IMR-90 (cell line): ENCODE measurements at regions not wholly inside any gene's neighbourhood (a gene's known extent, or its start where the extent isn't known, plus 50 kb on each side); places are given as distances from the start of the nearest gene placed in this dataset.

Source experiments
- ATAC-seq: fragments of 200-7000 bp; cut with Tn5 transposase; 2 replicates; pipeline ENCODE4 v1.9.1; 2020; ENCODE audit warnings: low read depth, mild to moderate bottlenecking, moderate library complexity
- BruUV-seq: library from RNA; stranded (reverse); fragments of 400-500 nt; replicated peaks from 2 replicates; lab custom pipeline; 2021; lab: Mats Ljungman, UMichigan
- CTCF ChIA-PET: fragments of 300-600 bp; formaldehyde crosslinking; extraction: SDS; loops from one replicate; lab custom pipeline; 2021; ENCODE audit warnings: antibody characterized with exemption; lab: Yijun Ruan, JAX
- POLR2A ChIA-PET: fragments of 300-600 bp; sonication (Branson Sonifier 250); formaldehyde crosslinking; loops from one replicate; lab custom pipeline; 2022; ENCODE audit warnings: antibody characterized with exemption; ENCODE audit not compliant: unreplicated experiment; lab: Charles Lee
- DNase-seq: peaks from one replicate; pipeline ENCODE4 v3.0.0; 2013
- H2AFZ ChIP-seq: replicated peaks from 2 replicates; pipeline ENCODE3; 2013; ENCODE audit warnings: low read length, mild to moderate bottlenecking; ENCODE audit not compliant: poor library complexity
- H2AK5ac ChIP-seq: 2 replicates; pipeline ENCODE4 v1.6.1; 2013; ENCODE audit warnings: low read depth, low read length, inconsistent platforms
- H2AK9ac ChIP-seq: replicated peaks from 2 replicates; pipeline ENCODE3; 2013; ENCODE audit warnings: mild to moderate bottlenecking, low read depth, low read length, moderate library complexity; ENCODE audit not compliant: poor library complexity
- H2BK120ac ChIP-seq: 2 replicates; pipeline ENCODE4 v1.6.1; 2013; ENCODE audit warnings: low read depth, low read length, inconsistent platforms
- H2BK15ac ChIP-seq: 3 replicates; pipeline ENCODE4 v1.6.1; 2013; ENCODE audit warnings: low read depth, low read length, inconsistent platforms
- H2BK20ac ChIP-seq: 2 replicates; pipeline ENCODE4 v1.6.1; 2013; ENCODE audit warnings: low read depth, mild to moderate bottlenecking, inconsistent platforms, low read length, moderate library complexity
- H2BK5ac ChIP-seq: 2 replicates; pipeline ENCODE4 v1.6.1; 2013; ENCODE audit warnings: mild to moderate bottlenecking, low read depth, low read length, inconsistent platforms; ENCODE audit not compliant: poor library complexity, severe bottlenecking
- H3K14ac ChIP-seq: replicated peaks from 2 replicates; pipeline ENCODE4 v1.6.1; 2013; ENCODE audit warnings: low read depth, low read length, inconsistent platforms
- H3K18ac ChIP-seq: 2 replicates; pipeline ENCODE4 v1.6.1; 2013; ENCODE audit warnings: low read depth, low read length, control low read depth
- H3K23ac ChIP-seq: 2 replicates; pipeline ENCODE4 v1.6.1; 2013; ENCODE audit warnings: low read depth, low read length, inconsistent platforms
- H3K27ac ChIP-seq: 2 replicates; pipeline ENCODE4 v1.5.1; 2013; ENCODE audit warnings: mild to moderate bottlenecking, control low read depth, low read length; ENCODE audit not compliant: insufficient read depth
- H3K27me3 ChIP-seq: 2 replicates; pipeline ENCODE4 v1.6.1; 2013; ENCODE audit warnings: low read length; ENCODE audit not compliant: control insufficient read depth, insufficient read depth
- H3K36me3 ChIP-seq: 2 replicates; pipeline ENCODE4 v1.6.1; 2013; ENCODE audit warnings: low read length, mixed read lengths; ENCODE audit not compliant: control insufficient read depth, insufficient read depth
- H3K4ac ChIP-seq: 2 replicates; pipeline ENCODE4 v1.6.1; 2013; ENCODE audit warnings: low read depth, low read length, inconsistent platforms
- H3K4me1 ChIP-seq: 2 replicates; pipeline ENCODE4 v1.6.1; 2013; ENCODE audit warnings: low read length, mixed read lengths; ENCODE audit not compliant: control insufficient read depth, insufficient read depth
- H3K4me2 ChIP-seq: 2 replicates; pipeline ENCODE4 v1.6.1; 2013; ENCODE audit warnings: low read depth, mild to moderate bottlenecking, control low read depth, low read length, moderate library complexity
- H3K4me3 ChIP-seq: 2 replicates; pipeline ENCODE4 v1.5.1; 2013; ENCODE audit warnings: low read depth, mild to moderate bottlenecking, control low read depth, low read length, moderate library complexity; ENCODE audit not compliant: insufficient read depth
- H3K56ac ChIP-seq: 2 replicates; pipeline ENCODE4 v1.6.1; 2013; ENCODE audit warnings: low read length, inconsistent platforms; ENCODE audit not compliant: insufficient read depth; ENCODE audit errors: extremely low read depth
- H3K79me1 ChIP-seq, 2 experiments: 2 replicates each; pipeline ENCODE4 v1.6.1; 2013; ENCODE audit warnings: low read length in 2 of 2, inconsistent platforms in 1 of 2, low read depth in 1 of 2
- H3K9ac ChIP-seq: 2 replicates; pipeline ENCODE4 v1.6.1; 2013; ENCODE audit warnings: low read depth, low read length, control low read depth
- H3K9me1 ChIP-seq: 2 replicates; pipeline ENCODE4 v1.6.1; 2013; ENCODE audit warnings: low read length, inconsistent platforms; ENCODE audit not compliant: insufficient read depth
- H3K9me3 ChIP-seq: 2 replicates; pipeline ENCODE4 v1.6.1; 2013; ENCODE audit warnings: low read length; ENCODE audit not compliant: control insufficient read depth, insufficient read depth
- H4K20me1 ChIP-seq: 2 replicates; pipeline ENCODE4 v1.6.1; 2013; ENCODE audit warnings: low read length, inconsistent platforms; ENCODE audit not compliant: insufficient read depth
- H4K5ac ChIP-seq: 2 replicates; pipeline ENCODE4 v1.6.1; 2013; ENCODE audit warnings: mild to moderate bottlenecking, low read depth, low read length, control low read depth
- H4K8ac ChIP-seq, 2 experiments: 2 replicates each; pipeline ENCODE4 v1.6.1; 2013; ENCODE audit warnings: low read depth in 2 of 2, low read length in 2 of 2, control low read depth in 1 of 2, inconsistent platforms in 1 of 2
- H4K91ac ChIP-seq: 2 replicates; pipeline ENCODE4 v1.6.1; 2013; ENCODE audit warnings: low read depth, low read length, inconsistent platforms; ENCODE audit not compliant: insufficient read depth
- BHLHE40 ChIP-seq: fragments of 150-350 bp; IDR thresholded peaks from 2 replicates; pipeline ENCODE4 v1.6.1; 2016; ENCODE audit warnings: mild to moderate bottlenecking, low read depth, low read length
- CEBPB ChIP-seq: IDR thresholded peaks from 2 replicates; pipeline ENCODE4 v1.6.1; 2012; ENCODE audit warnings: low read depth, low read length, improper control_type of control experiment
- CHD1 ChIP-seq: IDR thresholded peaks from 2 replicates; pipeline ENCODE4 v1.6.1; 2012; ENCODE audit warnings: low read depth, low read length, improper control_type of control experiment
- CTCF ChIP-seq: conservative IDR thresholded peaks from 2 replicates; pipeline ENCODE4 v1.5.1; 2012; ENCODE audit warnings: mild to moderate bottlenecking, low read depth, low read length, improper control_type of control experiment
- ELK1 ChIP-seq: fragments of 150-350 bp; IDR thresholded peaks from 2 replicates; pipeline ENCODE4 v1.6.1; 2016; ENCODE audit warnings: low read depth, mild to moderate bottlenecking, low read length, moderate library complexity, borderline replicate concordance
- FOS ChIP-seq: fragments of 150-350 bp; IDR thresholded peaks from 2 replicates; pipeline ENCODE4 v1.6.1; 2016; ENCODE audit warnings: low read depth, low read length
- MAZ ChIP-seq: IDR thresholded peaks from 2 replicates; pipeline ENCODE4 v1.6.1; 2012; ENCODE audit warnings: low read depth, mild to moderate bottlenecking, low read length, improper control_type of control experiment, moderate library complexity, borderline replicate concordance
- RAD21 ChIP-seq: IDR thresholded peaks from 2 replicates; pipeline ENCODE4 v1.6.1; 2012; ENCODE audit warnings: low read length, improper control_type of control experiment
- RCOR1 ChIP-seq: IDR thresholded peaks from 2 replicates; pipeline ENCODE4 v1.6.1; 2012; ENCODE audit warnings: mild to moderate bottlenecking, low read length, improper control_type of control experiment; ENCODE audit not compliant: insufficient replicate concordance
- RFX5 ChIP-seq: IDR thresholded peaks from 2 replicates; pipeline ENCODE4 v1.8.0; 2012; ENCODE audit warnings: low read depth, mild to moderate bottlenecking, low read length, moderate library complexity
- SMC3 ChIP-seq: fragments of 150-350 bp; IDR thresholded peaks from 2 replicates; pipeline ENCODE4 v1.6.1; 2016; ENCODE audit warnings: low read depth, mild to moderate bottlenecking, antibody characterized with exemption, low read length, moderate library complexity
- WGBS, 2 experiments: methylation state at CpG; one replicate each; pipeline versions ENCODE4 v1.1.5 to v1.1.7; 2013; ENCODE audit warnings: missing lambda C conversion rate in 2 of 2; ENCODE audit not compliant: insufficient read length in 1 of 2; ENCODE audit errors: extremely low coverage in 2 of 2; 5-methylcytosine and 5-hydroxymethylcytosine counted together
- dilution Hi-C: fragments of 300-500 bp; cut with HindIII; formaldehyde crosslinking; loops from one replicate; pipeline ENCODE4 v1.14.3; 2018; ENCODE audit warnings: low sequenced_read_pairs; ENCODE audit not compliant: unreplicated experiment
- in situ Hi-C: fragments of 300-500 bp; cut with MboI; formaldehyde crosslinking; loops from 3 replicates; pipeline ENCODE4 v1.14.3; 2019; ENCODE audit warnings: low sequenced_read_pairs, inconsistent platforms, mixed read lengths
- intact Hi-C: fragments of 100-400 bp; cut with micrococcal nuclease; formaldehyde crosslinking; loops from 2 replicates; pipeline ENCODE4 v1.10.0; 2022

GRCh38 chr14:48243900-48244299, 568.5 kb upstream of the MDGA2 start:
- dilution Hi-C loops, result no loop called here
- H3K9me1 ChIP-seq, result no peaks in the 10 kb centered on the region
- intact Hi-C loops, result no loop called here

More at GRCh38 chr14:48243900-48244299, 568.5 kb upstream of the MDGA2 start:
- no peaks in the 10 kb centered on the region for H3K9me3 ChIP-seq
- ATAC-seq (no peak), DNase-seq (no peak)
- H2BK20ac ChIP-seq, result no peak overlapping the region
- H3K36me3 ChIP-seq, result no peaks in the 10 kb centered on the region
- no peak overlapping the region for H3K4me3 ChIP-seq
- no peak overlapping the region for H2BK5ac ChIP-seq
- H2BK15ac ChIP-seq, result no peak overlapping the region
- CTCF ChIA-PET, result no interaction called here
- no peak overlapping the region for H2AK5ac ChIP-seq
- H2AFZ ChIP-seq, result no peak overlapping the region
- H3K27me3 ChIP-seq, result no peaks in the 10 kb centered on the region
- H3K9ac ChIP-seq, result no peak overlapping the region
- H3K27ac ChIP-seq, result no peak overlapping the region
- no peak overlapping the region for H4K5ac ChIP-seq
- H3K79me1 ChIP-seq, result no peaks in the 10 kb centered on the region
- no TSS peak for BruUV-seq
- in situ Hi-C loops, result no loop called here
- no peak overlapping the region for H3K23ac ChIP-seq
- no peaks in the 10 kb centered on the region for H3K4me1 ChIP-seq
- WGBS, 2 experiments, result no CpG with 5 or more reads among the region's 3 CpGs
- H3K4me2 ChIP-seq, result no peak overlapping the region
- no peaks in the 10 kb centered on the region for H4K20me1 ChIP-seq
- no peak overlapping the region for H3K4ac ChIP-seq
- H2BK120ac ChIP-seq, result no peak overlapping the region
- no peak overlapping the region for H3K18ac ChIP-seq
- no peak overlapping the region for H2AK9ac ChIP-seq
- no peak overlapping the region for H3K14ac ChIP-seq
- no peak for TF ChIP-seq SMC3
- TF ChIP-seq RCOR1, result no peak
- TF ChIP-seq CTCF, result no peak
- TF ChIP-seq FOS, result no peak
- TF ChIP-seq MAZ, result no peak
- no peak for TF ChIP-seq CEBPB
- no peak for TF ChIP-seq RFX5
- TF ChIP-seq BHLHE40, result no peak
- no peak for TF ChIP-seq RAD21
- TF ChIP-seq ELK1, result no peak
- no peak for TF ChIP-seq CHD1
- no peak overlapping the region for H3K56ac ChIP-seq
- POLR2A ChIA-PET, result no interaction called here
- H4K91ac ChIP-seq, result no peak overlapping the region
- H4K8ac ChIP-seq, result no peak overlapping the region
